HG03097 (cell line): ENCODE measurements at regions not wholly inside any gene's neighbourhood (a gene's known extent, or its start where the extent isn't known, plus 50 kb on each side); places are given as distances from the start of the nearest gene placed in this dataset.

Experiments
- ATAC-seq: cut with Tn5 transposase; IDR thresholded peaks from one replicate; pipeline ENCODE4 v1.9.1; 2021; ENCODE audit not compliant: unreplicated experiment, low FRiP score

DNA sequence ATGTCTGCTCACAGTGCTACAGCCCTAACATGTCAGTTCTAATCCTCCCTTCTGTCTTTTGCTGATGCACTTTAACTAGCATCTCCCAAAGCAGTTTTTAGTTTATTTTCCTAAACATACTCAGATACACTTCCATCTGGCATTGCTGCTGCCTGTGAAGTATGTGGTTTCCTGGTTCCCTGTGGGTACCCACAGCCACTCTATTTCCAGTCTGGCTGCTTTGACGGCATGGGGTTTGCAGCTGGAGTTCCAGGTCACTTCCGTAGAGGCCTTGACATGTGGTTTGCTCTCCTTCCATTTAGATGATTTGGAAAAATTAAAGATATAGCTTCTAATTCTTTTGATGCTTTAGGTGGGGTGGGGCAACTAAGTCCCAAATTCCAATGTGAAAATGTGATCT, 375.5 kb downstream of the PCDH20 start:
- no peak for ATAC-seq

DNA sequence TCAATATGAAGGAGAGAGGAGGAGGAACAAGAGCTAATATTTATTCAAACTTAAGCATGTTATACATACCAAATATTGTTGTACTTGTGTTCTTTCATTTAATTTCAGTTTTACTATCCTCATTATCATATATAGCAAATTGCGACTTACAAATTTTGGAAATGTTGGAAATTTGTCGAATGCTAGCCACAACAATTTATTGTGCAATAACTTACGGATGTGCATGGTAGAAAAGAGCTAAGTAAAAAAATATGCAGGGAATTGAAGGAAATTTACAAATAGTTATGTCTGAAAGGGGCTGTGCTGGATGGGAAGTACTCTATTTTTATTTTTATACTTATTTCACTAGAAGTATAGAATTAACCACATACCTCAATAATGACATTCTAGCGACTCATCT, 376.3 kb downstream of the PCDH20 start:
- ATAC-seq = no peak

DNA sequence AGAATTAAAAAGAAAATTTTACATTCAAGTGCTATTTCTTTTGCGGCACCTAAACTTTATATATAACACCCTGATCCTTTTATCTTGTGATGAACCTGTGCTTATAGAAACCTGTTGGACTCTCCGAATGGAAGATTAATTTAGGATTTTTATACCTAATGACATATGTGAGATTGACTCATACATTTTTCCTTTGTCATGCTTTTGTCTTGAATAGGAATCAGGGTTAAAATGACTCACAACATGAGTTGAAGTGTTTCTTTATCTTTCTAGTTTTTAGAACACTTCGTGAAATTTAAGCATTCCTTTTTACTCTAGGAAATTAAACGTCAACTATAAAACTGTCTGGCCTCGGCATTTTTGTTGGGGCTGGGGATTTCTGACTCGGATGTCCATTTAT, 378.9 kb downstream of the PCDH20 start:
- ATAC-seq = no peak

DNA sequence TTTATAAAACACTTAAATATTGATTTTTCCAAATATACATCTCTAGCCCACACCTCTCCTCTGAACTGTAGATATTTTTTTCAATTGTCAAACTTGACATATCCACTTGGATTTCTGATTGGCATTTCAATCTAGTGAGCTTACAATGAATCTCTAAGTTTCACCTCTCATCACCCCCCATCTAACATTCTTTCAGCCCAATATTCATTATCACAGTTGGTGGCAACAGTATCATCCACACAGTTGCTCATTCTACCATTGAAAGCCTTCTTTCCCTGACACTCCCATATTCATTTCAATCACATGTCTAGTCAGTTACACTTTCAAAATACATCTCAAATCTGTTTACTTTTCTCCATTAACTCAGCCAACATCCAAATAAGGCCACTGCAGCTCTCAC, 385.2 kb downstream of the PCDH20 start:
- ATAC-seq = no peak

DNA sequence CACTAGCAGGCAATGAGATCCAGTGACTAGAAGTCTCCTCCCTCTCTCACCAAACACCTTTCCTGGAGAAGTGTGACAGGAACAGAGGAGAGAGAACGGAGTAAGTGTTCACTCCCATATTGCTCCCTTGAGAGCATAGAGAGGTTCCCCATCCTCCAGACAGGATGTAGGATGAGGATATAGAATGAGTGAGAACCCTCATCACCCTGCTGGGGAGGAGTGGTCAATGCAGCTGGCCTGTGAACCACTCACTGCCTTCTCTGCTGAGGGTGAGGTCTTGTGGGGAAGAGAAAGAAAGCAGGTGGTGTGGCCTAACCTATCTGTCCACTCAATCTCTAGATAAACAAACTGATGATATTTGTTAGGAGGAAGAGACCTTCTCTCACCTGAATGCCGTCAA, 386.6 kb downstream of the PCDH20 start:
- ATAC-seq = no peak

DNA sequence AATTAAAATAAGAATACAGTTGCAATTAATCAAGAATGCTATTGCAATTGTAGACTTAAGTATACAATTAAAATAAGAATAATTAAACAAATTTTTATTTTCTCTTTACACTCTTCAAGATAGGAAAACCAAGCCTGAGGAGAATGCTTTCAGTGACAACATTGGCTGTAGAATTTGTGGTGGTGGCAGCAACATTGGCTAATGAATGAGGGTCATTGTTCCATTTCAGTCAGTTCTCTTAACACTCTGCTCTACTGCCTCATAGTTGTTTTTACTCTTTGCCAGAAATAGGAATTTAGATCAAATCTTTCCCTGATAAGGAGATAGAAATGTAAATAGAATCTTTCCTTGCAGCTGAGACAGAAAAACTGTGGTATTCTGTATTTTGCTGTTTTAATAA, 391.6 kb downstream of the PCDH20 start:
- ATAC-seq = no peak

DNA sequence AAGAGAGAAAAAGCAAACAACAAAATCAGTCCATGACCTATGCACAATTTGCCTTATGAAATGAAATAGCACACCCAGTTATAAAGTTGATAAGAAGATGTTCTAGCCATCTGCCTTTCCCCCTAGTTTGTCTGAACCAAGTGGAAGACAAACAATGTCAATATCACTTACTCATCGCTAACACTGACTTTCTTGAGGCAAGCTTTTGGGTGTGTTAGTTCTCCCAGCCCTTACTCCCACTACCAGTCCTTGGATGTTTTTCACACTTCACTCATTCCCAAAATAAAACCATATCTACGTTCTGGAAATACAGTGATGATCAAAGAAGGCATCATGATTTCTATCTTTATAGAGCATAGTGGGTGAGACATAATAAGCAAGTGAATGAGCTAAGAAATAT, 393.8 kb downstream of the PCDH20 start:
- ATAC-seq = no peak

DNA sequence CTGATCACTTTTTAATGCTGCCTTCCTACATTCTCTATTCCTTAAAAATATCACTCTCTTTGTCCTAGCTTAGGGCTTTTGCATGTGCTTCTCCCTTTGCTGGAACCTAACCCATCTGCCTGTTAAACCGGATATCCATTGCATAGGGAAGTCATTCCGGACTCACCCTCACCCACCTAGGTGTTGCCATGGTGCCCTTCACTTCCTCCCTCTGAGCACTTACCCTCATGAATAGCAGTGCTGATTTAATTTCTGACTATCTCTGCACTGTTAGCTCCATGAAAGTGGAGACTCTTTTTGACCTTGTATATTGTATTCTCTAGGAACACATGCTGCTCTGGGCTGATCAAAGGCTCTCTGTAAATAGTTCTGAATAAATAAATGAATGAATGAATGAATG, 401.9 kb downstream of the PCDH20 start:
- no peak for ATAC-seq

DNA sequence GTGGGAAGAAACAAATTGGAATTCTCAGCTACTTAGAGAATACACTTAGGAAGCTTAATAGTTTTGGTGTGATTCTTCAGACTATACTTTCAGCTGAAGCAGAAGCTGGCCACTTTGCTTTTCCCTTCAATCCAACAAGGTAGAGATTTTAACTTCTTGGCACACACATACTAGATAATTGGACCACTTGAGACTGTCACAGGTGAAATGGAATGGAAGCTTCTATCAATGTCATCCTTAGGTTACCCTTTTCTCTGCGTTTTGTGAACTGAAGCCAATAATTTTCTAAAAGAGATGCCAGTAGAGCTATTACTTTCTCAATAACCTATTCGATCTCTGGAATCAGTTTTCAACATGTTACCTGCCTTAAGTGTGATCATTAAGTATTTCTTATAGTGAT, 405.3 kb downstream of the PCDH20 start:
- no peak for ATAC-seq

DNA sequence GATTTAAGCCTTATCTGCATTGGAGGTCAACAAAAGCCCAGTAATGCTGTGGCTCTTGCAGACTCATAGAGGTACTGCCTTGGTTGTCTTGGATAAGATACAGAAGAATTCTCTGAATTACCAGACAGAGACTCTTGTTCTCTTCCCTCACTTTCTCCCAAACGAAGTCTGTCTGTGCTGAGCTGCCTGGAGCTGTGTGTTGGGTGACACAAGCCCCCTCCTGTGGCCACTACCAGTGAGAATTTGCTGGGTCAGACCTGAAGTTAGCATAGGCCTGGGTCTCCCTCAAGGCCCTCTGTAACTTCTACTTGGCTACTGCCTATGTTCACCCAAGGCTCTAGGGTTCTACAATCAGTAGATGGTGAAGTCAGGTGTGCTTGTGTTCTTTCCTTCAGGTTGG, 413.0 kb downstream of the PCDH20 start:
- no peak for ATAC-seq

DNA sequence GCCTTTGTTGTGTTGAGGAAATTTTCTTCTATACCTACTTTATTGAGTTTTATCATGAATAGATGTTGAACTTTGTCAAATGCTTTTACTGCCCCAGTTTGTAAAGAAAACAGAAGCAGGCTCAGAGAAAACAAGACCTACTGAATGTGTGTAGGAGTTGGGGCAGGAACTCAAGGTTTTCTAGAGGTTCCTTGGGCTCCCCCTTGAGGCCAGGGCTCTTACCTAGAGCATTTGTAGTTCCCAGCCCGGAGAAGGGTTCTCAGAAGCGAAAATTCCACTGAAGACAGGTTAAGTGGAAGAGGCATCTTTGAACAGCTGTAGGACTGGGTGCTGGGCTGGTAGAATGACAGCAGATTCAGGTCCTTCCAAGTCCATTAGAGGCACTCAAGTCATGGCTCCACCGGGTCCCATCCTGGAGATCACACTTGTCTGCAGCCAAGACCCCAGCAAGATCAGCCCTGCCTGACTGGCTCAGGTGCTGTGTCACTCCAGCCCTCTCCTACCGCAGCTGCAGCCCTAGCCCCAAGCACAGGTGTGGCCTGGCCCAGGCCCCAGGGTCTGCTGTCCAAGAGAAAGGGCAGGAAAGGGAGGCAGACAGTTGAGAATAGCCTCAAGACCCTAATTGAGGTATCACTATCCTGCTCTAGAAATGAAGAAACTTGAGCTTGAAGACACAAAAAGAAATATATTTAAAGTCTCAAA, 425.5 kb downstream of the PCDH20 start:
- ATAC-seq = no peak

DNA sequence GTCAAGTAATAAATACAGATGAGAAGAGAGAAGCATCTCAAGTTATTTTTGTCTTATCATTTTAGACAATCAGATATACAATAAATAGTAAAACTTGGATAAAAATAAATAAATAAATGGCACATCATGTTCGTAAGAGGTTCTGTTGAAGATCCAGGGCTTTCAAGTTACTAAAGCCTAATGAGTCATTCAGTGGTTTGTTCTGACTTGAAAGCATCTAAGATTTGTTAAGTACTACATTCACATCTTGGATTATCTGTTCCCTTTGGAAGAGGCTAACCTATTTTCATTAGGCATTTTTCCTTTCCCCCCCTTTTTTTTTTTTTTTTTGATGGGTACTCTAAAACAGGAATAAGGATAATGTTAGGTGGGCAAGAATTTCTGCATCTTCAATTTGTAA, 429.3 kb downstream of the PCDH20 start:
- no peak for ATAC-seq

DNA sequence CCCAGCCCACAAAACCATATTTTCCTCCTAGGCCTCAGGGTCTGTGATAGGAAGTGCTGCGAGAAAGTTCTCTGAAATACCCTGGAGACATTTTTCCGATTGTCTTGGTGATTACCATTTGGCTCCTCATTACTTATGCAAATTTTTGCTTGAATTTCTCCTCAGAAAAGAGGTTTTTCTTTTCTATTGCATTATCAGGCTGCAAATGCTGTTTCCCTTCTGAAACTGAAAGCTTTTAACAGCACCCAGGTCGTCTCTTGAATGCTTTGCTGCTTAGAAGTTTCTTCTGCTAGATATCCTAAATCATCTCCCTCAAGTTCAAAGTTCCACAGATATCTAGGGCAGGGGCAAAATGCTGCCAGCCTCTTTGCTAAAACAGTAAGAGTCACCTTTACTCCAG, 434.2 kb downstream of the PCDH20 start:
- no peak for ATAC-seq

DNA sequence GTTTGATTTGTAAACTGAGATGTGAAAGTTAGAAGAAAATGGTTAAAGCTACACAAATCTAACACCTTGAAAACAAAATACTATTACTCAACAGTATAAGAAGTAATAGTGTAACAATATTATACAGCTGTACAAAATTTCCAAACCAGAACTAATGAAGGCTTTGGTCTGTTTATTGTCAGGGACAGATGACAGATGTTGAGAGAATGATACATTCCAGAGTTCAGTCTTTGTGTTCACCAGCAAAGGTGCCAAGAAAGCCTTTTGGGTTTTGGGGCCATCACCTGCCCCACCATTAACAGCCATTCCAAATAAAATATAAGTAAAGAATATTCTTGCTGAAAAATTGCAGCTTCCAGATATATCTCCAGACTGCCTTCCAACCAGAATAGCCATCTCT, 439.3 kb downstream of the PCDH20 start:
- ATAC-seq = no peak

DNA sequence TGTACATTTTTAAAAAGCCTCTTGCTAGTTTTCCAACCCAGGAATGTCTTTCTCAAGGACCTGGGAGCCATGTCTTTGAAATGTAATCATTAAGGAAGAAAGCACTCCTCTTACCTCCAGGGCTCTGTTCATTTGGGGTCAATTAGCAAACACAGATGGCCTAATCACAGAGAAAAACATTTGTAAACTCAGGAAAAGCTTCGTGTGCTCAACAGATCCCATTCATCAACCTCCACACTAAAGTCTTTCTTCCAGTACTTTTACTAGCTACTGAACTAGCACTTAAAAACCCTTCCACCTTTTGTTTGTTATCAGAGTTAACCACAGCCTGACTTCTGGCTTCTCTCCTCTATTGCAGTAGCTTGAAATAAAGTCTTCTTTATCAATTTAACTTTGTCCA, 441.4 kb downstream of the PCDH20 start:
- ATAC-seq = no peak

DNA sequence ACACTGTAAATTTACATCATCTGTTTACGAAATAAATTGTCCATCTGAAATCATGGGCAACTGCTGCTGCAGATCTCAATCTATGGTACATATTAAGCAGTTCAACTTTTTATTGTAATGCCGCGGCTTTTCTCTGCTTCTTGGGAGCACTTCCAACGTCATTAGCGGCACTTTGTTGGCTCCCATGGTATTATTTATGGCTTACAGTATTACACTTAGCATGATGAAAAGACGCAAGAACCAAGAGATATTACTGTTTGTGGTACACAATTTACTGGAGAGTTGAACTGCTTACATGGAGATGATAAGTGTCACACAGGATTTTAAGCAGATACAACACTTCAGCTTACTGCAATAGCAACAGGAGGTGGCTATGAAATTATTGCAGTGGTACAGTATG, 442.1 kb downstream of the PCDH20 start:
- ATAC-seq = no peak

DNA sequence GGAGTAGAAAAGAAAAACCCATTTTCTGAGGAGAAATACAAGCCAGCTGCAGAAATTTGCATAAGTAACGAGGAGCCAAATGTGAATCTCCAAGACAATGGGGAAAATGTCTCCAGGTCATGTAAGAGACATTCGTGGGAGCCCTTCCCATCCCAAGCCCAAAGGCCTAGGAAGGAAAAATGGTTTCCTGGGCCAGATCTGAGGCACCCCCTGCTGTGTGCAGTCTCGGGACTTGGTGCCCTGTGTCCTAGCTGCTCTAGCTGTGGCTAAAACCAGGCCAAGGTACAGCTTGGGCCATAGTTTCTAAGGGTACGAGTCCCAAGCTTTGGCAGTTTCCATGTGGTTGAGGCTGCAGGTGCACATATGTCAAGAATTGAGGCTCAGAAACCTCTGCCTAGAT, 444.9 kb downstream of the PCDH20 start:
- no peak for ATAC-seq

DNA sequence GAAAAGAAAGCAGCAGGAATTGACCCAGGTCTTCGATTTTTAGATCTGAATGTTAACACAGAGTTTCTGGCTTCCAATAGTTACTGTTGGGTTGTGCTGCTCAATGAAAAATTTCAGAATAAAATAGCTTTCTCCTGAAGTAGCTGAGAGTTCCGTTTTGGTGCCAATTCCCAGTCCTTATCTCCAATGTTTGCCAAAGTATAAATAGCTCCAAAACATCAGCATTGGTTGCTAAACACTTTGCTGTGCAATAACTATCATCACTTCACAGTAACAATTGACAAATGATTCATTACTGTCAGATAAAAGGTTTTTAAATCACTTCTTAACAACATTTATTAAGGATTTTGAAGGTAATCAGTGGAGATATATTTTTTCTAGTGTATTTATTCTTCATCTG, 446.0 kb downstream of the PCDH20 start:
- no peak for ATAC-seq

DNA sequence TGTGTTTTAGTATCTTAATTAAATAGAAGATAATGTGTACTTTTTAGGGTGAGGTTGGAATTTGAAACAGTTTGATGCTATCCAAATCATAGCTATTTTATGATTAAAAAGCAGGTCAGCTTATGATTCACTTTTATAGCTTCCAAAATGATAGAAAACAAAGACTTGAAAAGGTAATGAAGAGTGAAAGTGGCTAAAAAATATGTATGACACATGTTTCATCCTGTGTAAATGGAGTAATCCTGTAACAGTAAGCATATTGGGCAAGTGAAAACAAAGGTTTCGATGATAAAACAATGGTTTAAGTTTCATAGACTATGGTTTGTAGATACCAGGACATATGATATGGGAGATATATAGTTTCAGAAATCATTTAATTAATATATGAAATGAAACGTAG, 456.2 kb downstream of the PCDH20 start:
- no peak for ATAC-seq

DNA sequence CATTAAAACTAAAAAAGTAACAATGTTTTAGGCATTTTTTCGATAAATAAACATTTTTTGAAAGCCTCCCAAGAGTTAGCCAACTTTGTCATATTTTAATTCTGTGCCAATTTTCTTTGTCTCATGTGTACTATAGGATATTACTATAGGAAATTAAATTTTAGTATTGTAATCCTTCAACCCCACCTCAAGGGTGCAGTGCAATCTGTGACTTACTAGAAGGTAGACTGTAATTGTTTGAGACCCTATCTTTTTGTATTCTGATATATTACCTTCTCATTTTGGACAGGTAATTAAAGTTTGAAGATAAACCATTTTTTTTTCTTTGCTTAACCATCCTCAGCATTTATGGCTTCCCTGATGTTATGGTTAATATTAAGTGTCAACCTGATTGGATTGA, 457.8 kb downstream of the PCDH20 start:
- ATAC-seq = no peak

DNA sequence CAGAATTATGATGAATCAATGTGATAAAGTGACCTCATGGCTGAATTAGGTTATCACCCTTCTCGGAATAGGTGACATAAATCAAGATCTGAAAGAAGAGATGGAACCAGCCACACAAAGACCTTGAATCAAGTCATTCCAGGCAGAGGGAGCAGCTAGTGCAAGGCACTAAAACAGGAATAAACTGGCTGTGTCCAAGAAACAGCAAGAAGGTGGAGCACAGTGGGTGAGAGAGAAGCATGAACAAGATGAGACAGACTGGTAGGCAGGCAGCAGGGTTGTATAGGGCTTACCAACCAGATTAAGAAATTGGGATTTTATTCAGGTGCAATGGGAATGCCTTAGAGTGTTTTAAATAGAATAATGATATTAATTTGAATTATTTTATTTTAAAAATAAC, 470.3 kb downstream of the PCDH20 start:
- ATAC-seq = no peak

DNA sequence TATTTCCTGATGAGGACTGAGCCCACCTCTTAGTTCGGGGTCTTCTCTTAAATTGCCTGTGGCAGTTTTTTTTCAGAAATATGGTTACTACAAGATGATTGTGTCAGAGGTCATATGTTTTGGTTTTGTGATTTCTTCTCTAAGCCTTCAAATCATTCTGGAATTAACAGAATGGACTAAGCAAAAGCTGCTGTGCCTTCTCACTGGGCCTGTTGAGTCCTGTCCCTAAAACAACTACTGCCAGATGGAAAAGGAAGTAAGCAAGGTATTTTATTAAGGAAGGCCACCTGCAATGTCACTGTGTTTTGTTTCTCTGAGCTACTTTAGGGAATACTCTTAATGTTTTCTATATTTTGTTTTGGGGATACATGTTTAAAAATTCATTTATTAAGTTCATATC, 470.8 kb downstream of the PCDH20 start:
- ATAC-seq = no peak

DNA sequence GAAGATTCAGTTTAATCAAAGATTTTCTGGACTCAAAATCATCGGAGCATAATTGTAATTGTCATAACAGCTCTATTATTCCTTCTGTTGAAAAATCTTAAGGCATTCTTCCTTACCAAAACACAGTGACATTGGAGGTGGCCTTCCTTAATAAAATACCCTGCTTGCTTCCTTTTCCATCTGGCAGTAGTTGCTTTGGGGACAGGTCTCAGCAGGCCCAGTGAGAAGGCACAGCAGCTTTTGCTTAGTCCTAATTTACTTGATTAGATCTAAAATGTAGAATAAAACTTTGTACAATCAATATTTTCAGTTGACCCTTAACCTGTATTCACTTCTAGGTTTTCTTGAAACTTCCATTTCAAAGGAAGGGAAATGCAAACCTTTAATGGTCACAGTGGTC, 471.6 kb downstream of the PCDH20 start:
- ATAC-seq = no peak
